ENCODE measurements at regions not wholly inside any gene's neighbourhood (a gene's known extent, or its start where the extent isn't known, plus 50 kb on each side); places are given as distances from the start of the nearest gene placed in this dataset.
A peak's percentile ranks its signal among the peaks of the same experiment; 100 is the strongest.

- no peak for DNase-seq (ENCODE audit: low read depth in 4 of 4, low spot score in 3 of 4)
Observed at GRCh38 chr12:130216031-130216430, 53.8 kb downstream of the FZD10 start.

- DNase-seq (ENCODE audit: low read depth in 4 of 4, low spot score in 3 of 4) = no peak
Observed at GRCh38 chr12:130218682-130219081, 56.4 kb downstream of the FZD10 start.

- no peak for DNase-seq (ENCODE audit: low read depth in 4 of 4, low spot score in 3 of 4)
Observed at GRCh38 chr12:130219929-130220705, 57.9 kb downstream of the FZD10 start.

GRCh38 chr12:130220706-130221100, 58.4 kb downstream of the FZD10 start:
- peak in 3 of 4 donors; percentile 11 to 16 (median 13) for DNase-seq (ENCODE audit: low read depth in 4 of 4, low spot score in 3 of 4)

- DNase-seq (ENCODE audit: low read depth in 4 of 4, low spot score in 3 of 4) = no peak
Observed at GRCh38 chr12:130222519-130223218, 60.4 kb downstream of the FZD10 start.

GRCh38 chr12:130223767-130224244, 61.5 kb downstream of the FZD10 start:
- no peak for DNase-seq (ENCODE audit: low read depth in 4 of 4, low spot score in 3 of 4)

- DNase-seq (ENCODE audit: low read depth in 4 of 4, low spot score in 3 of 4) = no peak
Observed at GRCh38 chr12:130224613-130225012, 62.3 kb downstream of the FZD10 start.

- DNase-seq (ENCODE audit: low read depth in 4 of 4, low spot score in 3 of 4) = no peak
Observed at GRCh38 chr12:130225347-130225746, 63.1 kb downstream of the FZD10 start.

GRCh38 chr12:130226126-130226525, 63.9 kb downstream of the FZD10 start:
- DNase-seq (ENCODE audit: low read depth in 4 of 4, low spot score in 3 of 4) = no peak

- DNase-seq (ENCODE audit: low read depth in 4 of 4, low spot score in 3 of 4) = no peak
Observed at GRCh38 chr12:130226771-130227170, 64.5 kb downstream of the FZD10 start.

- no peak for DNase-seq (ENCODE audit: low read depth in 4 of 4, low spot score in 3 of 4)
Observed at GRCh38 chr12:130227641-130228040, 65.4 kb downstream of the FZD10 start.

- no peak for DNase-seq (ENCODE audit: low read depth in 4 of 4, low spot score in 3 of 4)
Observed at GRCh38 chr12:130236446-130236845, 74.2 kb downstream of the FZD10 start.

- DNase-seq (ENCODE audit: low read depth in 4 of 4, low spot score in 3 of 4) = no peak
Observed at GRCh38 chr12:130240831-130241590, 78.7 kb downstream of the FZD10 start.

GRCh38 chr12:130242506-130242905, 80.2 kb downstream of the FZD10 start:
- DNase-seq (ENCODE audit: low read depth in 4 of 4, low spot score in 3 of 4) = no peak

GRCh38 chr12:130245251-130245650, 83.0 kb downstream of the FZD10 start:
- no peak for DNase-seq (ENCODE audit: low read depth in 4 of 4, low spot score in 3 of 4)

- DNase-seq (ENCODE audit: low read depth in 4 of 4, low spot score in 3 of 4) = no peak
Observed at GRCh38 chr12:130246560-130246959, 84.3 kb downstream of the FZD10 start.

GRCh38 chr12:130247634-130248237, 85.5 kb downstream of the FZD10 start:
- DNase-seq (ENCODE audit: low read depth in 4 of 4, low spot score in 3 of 4) = no peak

- no peak for DNase-seq (ENCODE audit: low read depth in 4 of 4, low spot score in 3 of 4)
Observed at GRCh38 chr12:130249376-130249775, 87.1 kb downstream of the FZD10 start.

- no peak for DNase-seq (ENCODE audit: low read depth in 4 of 4, low spot score in 3 of 4)
Observed at GRCh38 chr12:130251236-130251780, 86.4 kb upstream of the PIWIL1 start.

GRCh38 chr12:130253866-130254265, 83.8 kb upstream of the PIWIL1 start:
- no peak for DNase-seq (ENCODE audit: low read depth in 4 of 4, low spot score in 3 of 4)

Data from right renal pelvis (tissue), 4 donors.